Liver (tissue), 8 donors: ENCODE measurements at regions not wholly inside any gene's neighbourhood (a gene's known extent, or its start where the extent isn't known, plus 50 kb on each side); places are given as distances from the start of the nearest gene placed in this dataset.

ENCODE experiments used
- DNase-seq: peaks from one replicate; pipeline ENCODE4 v3.0.0-alpha.2; 2017; ENCODE audit warnings: low spot score
- H3K27ac ChIP-seq, 2 donors: one replicate each; pipeline ENCODE4 v1.7.0; 2013; ENCODE audit warnings: inconsistent platforms in 2 of 2, low read length in 2 of 2, control low read depth in 1 of 2, low read depth in 1 of 2, mild to moderate bottlenecking in 1 of 2
- H3K27me3 ChIP-seq, 4 donors: one replicate each; pipeline versions ENCODE4 v1.6.1 to v1.7.0; 2013; ENCODE audit warnings: low read length in 3 of 4, inconsistent platforms in 1 of 4, mild to moderate bottlenecking in 1 of 4, moderate library complexity in 1 of 4; ENCODE audit not compliant: control insufficient read depth in 4 of 4, insufficient read depth in 4 of 4
- H3K36me3 ChIP-seq, 4 donors: one replicate each; pipeline versions ENCODE4 v1.6.1 to v1.7.0; 2013; ENCODE audit warnings: low read length in 3 of 4, mild to moderate bottlenecking in 3 of 4, low read depth in 1 of 4, moderate library complexity in 1 of 4; ENCODE audit not compliant: control insufficient read depth in 4 of 4, insufficient read depth in 3 of 4
- H3K4me1 ChIP-seq, 4 donors: one replicate each; pipeline versions ENCODE4 v1.6.1 to v1.7.0; 2013; ENCODE audit warnings: low read length in 3 of 4, mild to moderate bottlenecking in 3 of 4, moderate library complexity in 1 of 4; ENCODE audit not compliant: control insufficient read depth in 4 of 4, insufficient read depth in 4 of 4
- H3K4me3 ChIP-seq, 3 donors: one replicate each; pipeline versions ENCODE4 v1.6.1 to v1.7.0; 2013; ENCODE audit warnings: low read length in 3 of 3, control low read depth in 1 of 3, low read depth in 1 of 3, mild to moderate bottlenecking in 1 of 3
- H3K9ac ChIP-seq, 2 donors: one replicate each; pipeline ENCODE4 v1.7.0; 2013; ENCODE audit warnings: low read length in 2 of 2, mild to moderate bottlenecking in 2 of 2, moderate library complexity in 2 of 2, control low read depth in 1 of 2, low read depth in 1 of 2
- H3K9me3 ChIP-seq, 4 donors: one replicate each; pipeline versions ENCODE4 v1.6.1 to v1.7.0; 2013; ENCODE audit warnings: low read length in 3 of 4; ENCODE audit not compliant: control insufficient read depth in 4 of 4
- ATF3 ChIP-seq: IDR thresholded peaks from 2 replicates; pipeline ENCODE4 v1.6.1; 2016; ENCODE audit warnings: antibody characterized with exemption
- CTCF ChIP-seq: fragments of 150-350 bp; IDR thresholded peaks from 2 replicates; pipeline ENCODE4 v1.5.1; 2017; ENCODE audit warnings: improper control_type of control experiment, low read depth, low read length; ENCODE audit not compliant: missing input control
- FOXA1 ChIP-seq: IDR thresholded peaks from 2 replicates; pipeline ENCODE4 v1.6.1; 2016; ENCODE audit warnings: antibody characterized with exemption
- FOXA2 ChIP-seq: IDR thresholded peaks from 2 replicates; pipeline ENCODE4 v1.6.1; 2016; ENCODE audit warnings: antibody characterized with exemption
- GABPA ChIP-seq, 2 donors: IDR thresholded peaks in 1 of 2; conservative IDR thresholded peaks in 1 of 2; 2 replicates each; pipeline ENCODE4 v1.6.1; 2016; ENCODE audit warnings: antibody characterized with exemption in 2 of 2, mild to moderate bottlenecking in 1 of 2, moderate library complexity in 1 of 2
- HNF4A ChIP-seq, 2 donors: conservative IDR thresholded peaks; 2 replicates each; pipeline ENCODE4 v1.6.1; 2016; ENCODE audit warnings: antibody characterized with exemption in 2 of 2, mild to moderate bottlenecking in 2 of 2
- HNF4G ChIP-seq: IDR thresholded peaks from 2 replicates; pipeline ENCODE4 v1.6.1; 2016; ENCODE audit warnings: antibody characterized with exemption
- JUND ChIP-seq, 2 donors: IDR thresholded peaks; 2 replicates each; pipeline ENCODE4 v1.6.1; 2016; ENCODE audit warnings: antibody characterized with exemption in 2 of 2
- MAX ChIP-seq: IDR thresholded peaks from 2 replicates; pipeline ENCODE4 v1.6.1; 2016; ENCODE audit warnings: antibody characterized with exemption
- NR2F2 ChIP-seq: IDR thresholded peaks from 2 replicates; pipeline ENCODE4 v1.6.1; 2016; ENCODE audit warnings: antibody characterized with exemption
- RAD21 ChIP-seq, 2 donors: IDR thresholded peaks; 2 replicates each; pipeline ENCODE4 v1.6.1; 2016; ENCODE audit warnings: antibody characterized with exemption in 2 of 2, mild to moderate bottlenecking in 2 of 2
- REST ChIP-seq: IDR thresholded peaks from 2 replicates; pipeline ENCODE4 v1.6.1; 2016; ENCODE audit warnings: antibody characterized with exemption, mild to moderate bottlenecking
- RXRA ChIP-seq, 2 donors: IDR thresholded peaks; 2 replicates each; pipeline ENCODE4 v1.6.1; 2017 to 2018; ENCODE audit warnings: antibody characterized with exemption in 2 of 2, mild to moderate bottlenecking in 1 of 2
- SP1 ChIP-seq: IDR thresholded peaks from 2 replicates; pipeline ENCODE4 v1.6.1; 2018; ENCODE audit warnings: antibody characterized with exemption, mild to moderate bottlenecking
- TAF1 ChIP-seq: conservative IDR thresholded peaks from 2 replicates; pipeline ENCODE4 v1.6.1; 2016; ENCODE audit warnings: antibody characterized with exemption, mild to moderate bottlenecking
- YY1 ChIP-seq: IDR thresholded peaks from 2 replicates; pipeline ENCODE4 v1.6.1; 2016; ENCODE audit warnings: antibody characterized with exemption, mild to moderate bottlenecking
- ZBTB33 ChIP-seq: IDR thresholded peaks from 2 replicates; pipeline ENCODE4 v1.6.1; 2016; ENCODE audit warnings: antibody characterized with exemption
- WGBS: extraction: QIAGEN DNeasy Blood & Tissue Kit; methylation state at CpG from one replicate; pipeline ENCODE4 v1.1.7; 2013; 5-methylcytosine and 5-hydroxymethylcytosine counted together
- donor health status: healthy.
- donor health status: healthy.
- donor health status: healthy.
- donor health status: healthy.
- donor health status: healthy.

- H3K9me3 ChIP-seq = no peaks in the 10 kb centered on the region
- H3K27ac ChIP-seq = no peak overlapping the region
- no peaks in the 10 kb centered on the region for H3K27me3 ChIP-seq
- TF ChIP-seq REST = no peak
- no peak for TF ChIP-seq ZBTB33
- TF ChIP-seq HNF4G = no peak
- TF ChIP-seq FOXA1 = no peak
- TF ChIP-seq JUND (IDR thresholded peaks at IDR 0.05) = no peak
- no peak for TF ChIP-seq HNF4A (conservative IDR thresholded peaks at IDR 0.05)
- no peak for TF ChIP-seq GABPA (IDR thresholded peaks at IDR 0.05 in 1 of 2, conservative IDR thresholded peaks at IDR 0.05 in 1 of 2)
- TF ChIP-seq TAF1 = no peak
- no peak for TF ChIP-seq FOXA2
- no peak for TF ChIP-seq RAD21 (IDR thresholded peaks at IDR 0.05)
- no peak for TF ChIP-seq NR2F2
- H3K9ac ChIP-seq = no peak overlapping the region
- no peaks in the 10 kb centered on the region for H3K4me1 ChIP-seq
- no peaks in the 10 kb centered on the region for H3K36me3 ChIP-seq
- DNase-seq = no peak
- no peak overlapping the region for H3K4me3 ChIP-seq
These were observed 656.7 kb upstream of the NDST4 start for GRCh38 chr4:115770046-115770543.

- TF ChIP-seq FOXA1 = no peak
- Histone ChIP-seq H3K9ac (no peak overlapping the region), H3K27ac (no peak overlapping the region), H3K9me3 (no peaks in the 10 kb centered on the region), H3K4me1 (no peaks in the 10 kb centered on the region), H3K36me3 (no peaks in the 10 kb centered on the region), H3K27me3 (no peaks in the 10 kb centered on the region), H3K4me3 (no peak overlapping the region)
- no peak for DNase-seq
These were observed 656.0 kb upstream of the NDST4 start for GRCh38 chr4:115769396-115769795.

- H3K27ac ChIP-seq = no peak overlapping the region
- WGBS = 81% methylated on average over 1 of the region's 1 CpG
- DNase-seq = no peak
These were observed 649.6 kb upstream of the NDST4 start for GRCh38 chr4:115763051-115763450.

More at GRCh38 chr4:115763051-115763450, 649.6 kb upstream of the NDST4 start:
- Histone ChIP-seq H3K4me1 (no peaks in the 10 kb centered on the region), H3K9ac (no peak overlapping the region), H3K36me3 (no peaks in the 10 kb centered on the region), H3K9me3 (no peaks in the 10 kb centered on the region), H3K27me3 (no peaks in the 10 kb centered on the region), H3K4me3 (no peak overlapping the region)
- TF ChIP-seq GABPA (IDR thresholded peaks at IDR 0.05 in 1 of 2, conservative IDR thresholded peaks at IDR 0.05 in 1 of 2) (no peak), CTCF (no peak), MAX (no peak), HNF4G (no peak), JUND (IDR thresholded peaks at IDR 0.05) (no peak), YY1 (no peak), ATF3 (no peak), TAF1 (no peak), FOXA1 (no peak), HNF4A (conservative IDR thresholded peaks at IDR 0.05) (no peak), NR2F2 (no peak), RXRA (IDR thresholded peaks at IDR 0.05) (no peak), SP1 (no peak)
